ENCODE measurements at regions not wholly inside any gene's neighbourhood (a gene's known extent, or its start where the extent isn't known, plus 50 kb on each side); places are given as distances from the start of the nearest gene placed in this dataset.
"Not testable (repeated sequence)": the region's sequence is repeated elsewhere in the genome, so short reads cannot be mapped to it uniquely, and the experiment has no call there.

- DNase-seq: no peak
Measured at GRCh38 chr13:50396001-50396400, 380.8 kb downstream of the KCNRG start.

- not testable (repeated sequence) for DNase-seq
Measured at GRCh38 chr13:50396618-50397017, 381.4 kb downstream of the KCNRG start.

- DNase-seq: no peak
Measured at GRCh38 chr13:50400035-50400726, 384.9 kb downstream of the KCNRG start.

GRCh38 chr13:50401049-50401505 lies 385.8 kb downstream of the KCNRG start:
- DNase-seq: no peak

GRCh38 chr13:50401721-50402465 lies 386.6 kb downstream of the KCNRG start:
- DNase-seq: no peak

GRCh38 chr13:50403311-50403710 lies 388.1 kb downstream of the KCNRG start:
- no peak for DNase-seq

- no peak for DNase-seq
Measured at GRCh38 chr13:50404116-50404515, 388.9 kb downstream of the KCNRG start.

GRCh38 chr13:50404769-50405168 lies 389.5 kb downstream of the KCNRG start:
- DNase-seq: no peak

GRCh38 chr13:50406831-50407230 lies 391.6 kb downstream of the KCNRG start:
- no peak for DNase-seq

GRCh38 chr13:50408068-50408467 lies 392.8 kb downstream of the KCNRG start:
- DNase-seq: no peak

GRCh38 chr13:50409220-50409619 lies 394.0 kb downstream of the KCNRG start:
- DNase-seq: no peak

GRCh38 chr13:50410921-50411746 lies 395.9 kb downstream of the KCNRG start:
- DNase-seq: no peak

GRCh38 chr13:50412046-50412617 lies 396.9 kb downstream of the KCNRG start:
- no peak for DNase-seq

- DNase-seq: no peak
Measured at GRCh38 chr13:50414640-50415039, 399.4 kb downstream of the KCNRG start.

- no peak for DNase-seq
Measured at GRCh38 chr13:50415428-50415827, 400.2 kb downstream of the KCNRG start.

GRCh38 chr13:50417597-50417996 lies 402.4 kb downstream of the KCNRG start:
- DNase-seq: no peak

GRCh38 chr13:50419331-50419865 lies 404.2 kb downstream of the KCNRG start:
- DNase-seq: no peak

- no peak for DNase-seq
Measured at GRCh38 chr13:50419896-50420295, 404.7 kb downstream of the KCNRG start.

GRCh38 chr13:50420718-50421472 lies 405.7 kb downstream of the KCNRG start:
- DNase-seq: no peak

- no peak for DNase-seq
Measured at GRCh38 chr13:50421473-50422130, 406.4 kb downstream of the KCNRG start.

Data from activated T-cell treated with anti-CD3 and anti-CD28 coated beads for 4 hours (primary cell).